IMR-90 (cell line): ENCODE measurements at regions not wholly inside any gene's neighbourhood (a gene's known extent, or its start where the extent isn't known, plus 50 kb on each side); places are given as distances from the start of the nearest gene placed in this dataset.
"Not testable (repeated sequence)": the region's sequence is repeated elsewhere in the genome, so short reads cannot be mapped to it uniquely, and the experiment has no call there.

Experiments
- ATAC-seq: fragments of 200-7000 bp; cut with Tn5 transposase; 2 replicates; pipeline ENCODE4 v1.9.1; 2020; ENCODE audit warnings: low read depth, mild to moderate bottlenecking, moderate library complexity
- BruUV-seq: library from RNA; stranded (reverse); fragments of 400-500 nt; replicated peaks from 2 replicates; lab custom pipeline; 2021; lab: Mats Ljungman, UMichigan
- CTCF ChIA-PET: fragments of 300-600 bp; formaldehyde crosslinking; extraction: SDS; loops from one replicate; lab custom pipeline; 2021; ENCODE audit warnings: antibody characterized with exemption; lab: Yijun Ruan, JAX
- POLR2A ChIA-PET: fragments of 300-600 bp; sonication (Branson Sonifier 250); formaldehyde crosslinking; loops from one replicate; lab custom pipeline; 2022; ENCODE audit warnings: antibody characterized with exemption; ENCODE audit not compliant: unreplicated experiment; lab: Charles Lee
- DNase-seq: peaks from one replicate; pipeline ENCODE4 v3.0.0; 2013
- H2AFZ ChIP-seq: replicated peaks from 2 replicates; pipeline ENCODE3; 2013; ENCODE audit warnings: low read length, mild to moderate bottlenecking; ENCODE audit not compliant: poor library complexity
- H2AK5ac ChIP-seq: 2 replicates; pipeline ENCODE4 v1.6.1; 2013; ENCODE audit warnings: low read depth, low read length, inconsistent platforms
- H2AK9ac ChIP-seq: replicated peaks from 2 replicates; pipeline ENCODE3; 2013; ENCODE audit warnings: mild to moderate bottlenecking, low read depth, low read length, moderate library complexity; ENCODE audit not compliant: poor library complexity
- H2BK120ac ChIP-seq: 2 replicates; pipeline ENCODE4 v1.6.1; 2013; ENCODE audit warnings: low read depth, low read length, inconsistent platforms
- H2BK15ac ChIP-seq: 3 replicates; pipeline ENCODE4 v1.6.1; 2013; ENCODE audit warnings: low read depth, low read length, inconsistent platforms
- H2BK20ac ChIP-seq: 2 replicates; pipeline ENCODE4 v1.6.1; 2013; ENCODE audit warnings: low read depth, mild to moderate bottlenecking, inconsistent platforms, low read length, moderate library complexity
- H2BK5ac ChIP-seq: 2 replicates; pipeline ENCODE4 v1.6.1; 2013; ENCODE audit warnings: mild to moderate bottlenecking, low read depth, low read length, inconsistent platforms; ENCODE audit not compliant: poor library complexity, severe bottlenecking
- H3K14ac ChIP-seq: replicated peaks from 2 replicates; pipeline ENCODE4 v1.6.1; 2013; ENCODE audit warnings: low read depth, low read length, inconsistent platforms
- H3K18ac ChIP-seq: 2 replicates; pipeline ENCODE4 v1.6.1; 2013; ENCODE audit warnings: low read depth, low read length, control low read depth
- H3K23ac ChIP-seq: 2 replicates; pipeline ENCODE4 v1.6.1; 2013; ENCODE audit warnings: low read depth, low read length, inconsistent platforms
- H3K27ac ChIP-seq: 2 replicates; pipeline ENCODE4 v1.5.1; 2013; ENCODE audit warnings: mild to moderate bottlenecking, control low read depth, low read length; ENCODE audit not compliant: insufficient read depth
- H3K27me3 ChIP-seq: 2 replicates; pipeline ENCODE4 v1.6.1; 2013; ENCODE audit warnings: low read length; ENCODE audit not compliant: control insufficient read depth, insufficient read depth
- H3K36me3 ChIP-seq: 2 replicates; pipeline ENCODE4 v1.6.1; 2013; ENCODE audit warnings: low read length, mixed read lengths; ENCODE audit not compliant: control insufficient read depth, insufficient read depth
- H3K4ac ChIP-seq: 2 replicates; pipeline ENCODE4 v1.6.1; 2013; ENCODE audit warnings: low read depth, low read length, inconsistent platforms
- H3K4me1 ChIP-seq: 2 replicates; pipeline ENCODE4 v1.6.1; 2013; ENCODE audit warnings: low read length, mixed read lengths; ENCODE audit not compliant: control insufficient read depth, insufficient read depth
- H3K4me2 ChIP-seq: 2 replicates; pipeline ENCODE4 v1.6.1; 2013; ENCODE audit warnings: low read depth, mild to moderate bottlenecking, control low read depth, low read length, moderate library complexity
- H3K4me3 ChIP-seq: 2 replicates; pipeline ENCODE4 v1.5.1; 2013; ENCODE audit warnings: low read depth, mild to moderate bottlenecking, control low read depth, low read length, moderate library complexity; ENCODE audit not compliant: insufficient read depth
- H3K56ac ChIP-seq: 2 replicates; pipeline ENCODE4 v1.6.1; 2013; ENCODE audit warnings: low read length, inconsistent platforms; ENCODE audit not compliant: insufficient read depth; ENCODE audit errors: extremely low read depth
- H3K79me1 ChIP-seq, 2 experiments: 2 replicates each; pipeline ENCODE4 v1.6.1; 2013; ENCODE audit warnings: low read length in 2 of 2, inconsistent platforms in 1 of 2, low read depth in 1 of 2
- H3K9ac ChIP-seq: 2 replicates; pipeline ENCODE4 v1.6.1; 2013; ENCODE audit warnings: low read depth, low read length, control low read depth
- H3K9me1 ChIP-seq: 2 replicates; pipeline ENCODE4 v1.6.1; 2013; ENCODE audit warnings: low read length, inconsistent platforms; ENCODE audit not compliant: insufficient read depth
- H3K9me3 ChIP-seq: 2 replicates; pipeline ENCODE4 v1.6.1; 2013; ENCODE audit warnings: low read length; ENCODE audit not compliant: control insufficient read depth, insufficient read depth
- H4K20me1 ChIP-seq: 2 replicates; pipeline ENCODE4 v1.6.1; 2013; ENCODE audit warnings: low read length, inconsistent platforms; ENCODE audit not compliant: insufficient read depth
- H4K5ac ChIP-seq: 2 replicates; pipeline ENCODE4 v1.6.1; 2013; ENCODE audit warnings: mild to moderate bottlenecking, low read depth, low read length, control low read depth
- H4K8ac ChIP-seq, 2 experiments: 2 replicates each; pipeline ENCODE4 v1.6.1; 2013; ENCODE audit warnings: low read depth in 2 of 2, low read length in 2 of 2, control low read depth in 1 of 2, inconsistent platforms in 1 of 2
- H4K91ac ChIP-seq: 2 replicates; pipeline ENCODE4 v1.6.1; 2013; ENCODE audit warnings: low read depth, low read length, inconsistent platforms; ENCODE audit not compliant: insufficient read depth
- CHD1 ChIP-seq: IDR thresholded peaks from 2 replicates; pipeline ENCODE4 v1.6.1; 2012; ENCODE audit warnings: low read depth, low read length, improper control_type of control experiment
- MAFK ChIP-seq: IDR thresholded peaks from 2 replicates; pipeline ENCODE4 v1.6.1; 2012; ENCODE audit warnings: low read depth, low read length, improper control_type of control experiment
- POLR2A ChIP-seq: IDR thresholded peaks from 2 replicates; pipeline ENCODE4 v1.6.1; 2012; ENCODE audit warnings: mild to moderate bottlenecking, low read depth, low read length
- WGBS, 2 experiments: methylation state at CpG; one replicate each; pipeline versions ENCODE4 v1.1.5 to v1.1.7; 2013; ENCODE audit warnings: missing lambda C conversion rate in 2 of 2; ENCODE audit not compliant: insufficient read length in 1 of 2; ENCODE audit errors: extremely low coverage in 2 of 2; 5-methylcytosine and 5-hydroxymethylcytosine counted together
- dilution Hi-C: fragments of 300-500 bp; cut with HindIII; formaldehyde crosslinking; loops from one replicate; pipeline ENCODE4 v1.14.3; 2018; ENCODE audit warnings: low sequenced_read_pairs; ENCODE audit not compliant: unreplicated experiment
- in situ Hi-C: fragments of 300-500 bp; cut with MboI; formaldehyde crosslinking; loops from 3 replicates; pipeline ENCODE4 v1.14.3; 2019; ENCODE audit warnings: low sequenced_read_pairs, inconsistent platforms, mixed read lengths
- intact Hi-C: fragments of 100-400 bp; cut with micrococcal nuclease; formaldehyde crosslinking; loops from 2 replicates; pipeline ENCODE4 v1.10.0; 2022

GRCh38 chr18:75714766-75715165 is 287.3 kb upstream of the SMIM21 start:
- H3K9me1 ChIP-seq = no peaks in the 10 kb centered on the region
- H4K5ac ChIP-seq = no peak overlapping the region
- H3K27ac ChIP-seq = no peak overlapping the region
- no peak overlapping the region for H3K18ac ChIP-seq
- H3K4me1 ChIP-seq = no peaks in the 10 kb centered on the region
- no peaks in the 10 kb centered on the region for H3K9me3 ChIP-seq
- BruUV-seq = no TSS peak
- no peaks in the 10 kb centered on the region for H3K36me3 ChIP-seq
- H4K20me1 ChIP-seq = no peaks in the 10 kb centered on the region
- no peak overlapping the region for H3K9ac ChIP-seq
- intact Hi-C loops = no loop called here
- no peaks in the 10 kb centered on the region for H3K27me3 ChIP-seq
- no peak overlapping the region for H2AFZ ChIP-seq
- H2AK5ac ChIP-seq = no peak overlapping the region
- H2BK120ac ChIP-seq = no peak overlapping the region
- H3K79me1 ChIP-seq = no peaks in the 10 kb centered on the region
- no peak overlapping the region for H4K91ac ChIP-seq
- no peak overlapping the region for H3K4me3 ChIP-seq
- H2BK15ac ChIP-seq = no peak overlapping the region
- TF ChIP-seq MAFK (no peak), CHD1 (no peak), POLR2A (no peak)
- no peak overlapping the region for H3K4ac ChIP-seq
- in situ Hi-C loops = no loop called here
- no peak overlapping the region for H4K8ac ChIP-seq
- no peak overlapping the region for H3K56ac ChIP-seq
- ATAC-seq (no peak), DNase-seq (no peak)
- H2BK5ac ChIP-seq = no peak overlapping the region
- no peak overlapping the region for H2BK20ac ChIP-seq
- dilution Hi-C loops = no loop called here
- ChIA-PET CTCF (no interaction called here), POLR2A (no interaction called here)
- H3K14ac ChIP-seq = no peak overlapping the region
- WGBS, 2 experiments = 20% methylated on average over 1 of the region's 3 CpGs; no CpG with 5 or more reads in 1 of the 2 experiments
- H3K4me2 ChIP-seq = no peak overlapping the region
- H3K23ac ChIP-seq = no peak overlapping the region
- H2AK9ac ChIP-seq = no peak overlapping the region

- H3K23ac ChIP-seq, H4K5ac ChIP-seq, H3K27me3 ChIP-seq, H2AFZ ChIP-seq, CTCF ChIA-PET, H3K14ac ChIP-seq, H3K9me3 ChIP-seq, H3K79me1 ChIP-seq, H3K18ac ChIP-seq, H3K9ac ChIP-seq, H3K4me2 ChIP-seq, intact Hi-C loops, DNase-seq, H2BK15ac ChIP-seq, H2AK9ac ChIP-seq, H2BK5ac ChIP-seq, dilution Hi-C loops, H3K27ac ChIP-seq, H3K4ac ChIP-seq, H3K4me1 ChIP-seq, H2BK120ac ChIP-seq, H2AK5ac ChIP-seq, H3K9me1 ChIP-seq, POLR2A ChIA-PET, BruUV-seq, H3K56ac ChIP-seq, in situ Hi-C loops, H4K91ac ChIP-seq, H2BK20ac ChIP-seq, ATAC-seq, H4K20me1 ChIP-seq, H4K8ac ChIP-seq, H3K4me3 ChIP-seq, H3K36me3 ChIP-seq: not testable (repeated sequence)
- WGBS, 2 experiments = 82% methylated on average over 14 of the region's 24 CpGs; no CpG with 5 or more reads in 1 of the 2 experiments
Measured at GRCh38 chr18:75712124-75712867, 284.8 kb upstream of the SMIM21 start.
